ENCODE measurements at regions not wholly inside any gene's neighbourhood (a gene's known extent, or its start where the extent isn't known, plus 50 kb on each side); places are given as distances from the start of the nearest gene placed in this dataset.
"Not testable (repeated sequence)": the region's sequence is repeated elsewhere in the genome, so short reads cannot be mapped to it uniquely, and the experiment has no call there.

- H3K36me3 ChIP-seq (ENCODE audit: control insufficient read depth in 2 of 2, extremely low read depth in 1 of 2, insufficient read depth in 2 of 2, low read length in 2 of 2); POLR2A ChIA-PET; intact Hi-C loops (cut with micrococcal nuclease); H3K79me2 ChIP-seq (ENCODE audit: control insufficient read depth, insufficient read depth, low read length); H3K27me3 ChIP-seq (ENCODE audit: control insufficient read depth in 2 of 2, insufficient read depth in 2 of 2, low read length in 2 of 2); BruUV-seq (replicated peaks); H3K4me1 ChIP-seq (ENCODE audit: control insufficient read depth, extremely low read depth, insufficient read depth, low read length); DNase-seq (ENCODE audit: low read depth, low spot score); H3K4me2 ChIP-seq (ENCODE audit: insufficient read depth, low read length); H3K9me1 ChIP-seq (replicated peaks; ENCODE audit: control insufficient read depth, extremely low read depth, insufficient read depth, low read length); H3K9ac ChIP-seq (replicated peaks; ENCODE audit: extremely low read depth, insufficient read depth, low read length); dilution Hi-C loops (cut with MboI; ENCODE audit: extremely low pct_ligation_motif_present, low sequenced_read_pairs); H4K20me1 ChIP-seq (replicated peaks; ENCODE audit: control insufficient read depth, extremely low read depth, insufficient read depth, low read length); H3K4me3 ChIP-seq (replicated peaks in 1 of 3; ENCODE audit: insufficient read depth in 1 of 3, low read depth in 1 of 3, low read length in 3 of 3); H2AFZ ChIP-seq (ENCODE audit: low read depth, low read length); FAIRE-seq; H3K27ac ChIP-seq (ENCODE audit: insufficient read depth, low read depth, low read length); H3K9me3 ChIP-seq (replicated peaks; ENCODE audit: control insufficient read depth, insufficient read depth, low read length); CTCF ChIA-PET: not testable (repeated sequence)
Measured at GRCh38 chr3:6428276-6428675, 432.6 kb upstream of the GRM7 start.

- no peaks in the 10 kb centered on the region for H3K9me1 ChIP-seq (replicated peaks; ENCODE audit: control insufficient read depth, extremely low read depth, insufficient read depth, low read length)
- dilution Hi-C loops (cut with MboI; ENCODE audit: extremely low pct_ligation_motif_present, low sequenced_read_pairs) = no loop called here
- TF ChIP-seq JUN (IDR thresholded peaks at IDR 0.05; ENCODE audit: borderline replicate concordance, insufficient read depth, insufficient read length, low read depth) (no peak), CTCF (IDR thresholded peaks at IDR 0.05; ENCODE audit: extremely low read depth in 1 of 2, insufficient read depth in 1 of 2, low read depth in 1 of 2, low read length in 2 of 2) (no peak)
- no TSS peak for BruUV-seq (replicated peaks)
- no peaks in the 10 kb centered on the region for H3K27me3 ChIP-seq (ENCODE audit: control insufficient read depth in 2 of 2, insufficient read depth in 2 of 2, low read length in 2 of 2)
- no peaks in the 10 kb centered on the region for H4K20me1 ChIP-seq (replicated peaks; ENCODE audit: control insufficient read depth, extremely low read depth, insufficient read depth, low read length)
- no peaks in the 10 kb centered on the region for H3K4me1 ChIP-seq (ENCODE audit: control insufficient read depth, extremely low read depth, insufficient read depth, low read length)
- no peaks in the 10 kb centered on the region for H3K9me3 ChIP-seq (replicated peaks; ENCODE audit: control insufficient read depth, insufficient read depth, low read length)
- no peak for DNase-seq (ENCODE audit: low read depth, low spot score)
- H3K36me3 ChIP-seq (ENCODE audit: control insufficient read depth in 2 of 2, extremely low read depth in 1 of 2, insufficient read depth in 2 of 2, low read length in 2 of 2) = no peaks in the 10 kb centered on the region
- no peak overlapping the region for H2AFZ ChIP-seq (ENCODE audit: low read depth, low read length)
- H3K4me2 ChIP-seq (ENCODE audit: insufficient read depth, low read length) = no peak overlapping the region
- H3K4me3 ChIP-seq (replicated peaks in 1 of 3; ENCODE audit: insufficient read depth in 1 of 3, low read depth in 1 of 3, low read length in 3 of 3) = no peak overlapping the region
- H3K79me2 ChIP-seq (ENCODE audit: control insufficient read depth, insufficient read depth, low read length) = no peaks in the 10 kb centered on the region
- no peak overlapping the region for H3K9ac ChIP-seq (replicated peaks; ENCODE audit: extremely low read depth, insufficient read depth, low read length)
- FAIRE-seq = no peak
- no peak overlapping the region for H3K27ac ChIP-seq (ENCODE audit: insufficient read depth, low read depth, low read length)
- POLR2A ChIA-PET = no interaction called here
- CTCF ChIA-PET = no interaction called here
- intact Hi-C loops (cut with micrococcal nuclease) = no loop called here
Measured at GRCh38 chr3:6435951-6436350, 425.0 kb upstream of the GRM7 start.

Data from endothelial cell of umbilical vein (primary cell).